Neural cell (in vitro differentiated cells): ENCODE measurements at regions not wholly inside any gene's neighbourhood (a gene's known extent, or its start where the extent isn't known, plus 50 kb on each side); places are given as distances from the start of the nearest gene placed in this dataset.

Experiments
- H2AFZ ChIP-seq: fragments of 200-600, 300-800 bp; sonication (generic), shearing (Covaris generic); 2 replicates; pipeline ENCODE4 v1.6.0; 2014; ENCODE audit warnings: low read depth, mild to moderate bottlenecking, antibody characterized with exemption, low read length, moderate library complexity
- H3F3A ChIP-seq: fragments of 200-600 bp; shearing (Covaris generic); 2 replicates; pipeline ENCODE4 v1.6.1; 2016; ENCODE audit warnings: mild to moderate bottlenecking, moderate library complexity, mixed read lengths, antibody characterized with exemption, low read length; ENCODE audit not compliant: insufficient read depth, poor library complexity, severe bottlenecking
- H3K27ac ChIP-seq: fragments of 200-600, 300-800 bp; sonication (generic), shearing (Covaris generic); 2 replicates; pipeline ENCODE4 v1.5.1; 2014; ENCODE audit warnings: mild to moderate bottlenecking, low read length, moderate library complexity
- H3K27me3 ChIP-seq: fragments of 300-800, 200-600 bp; sonication (generic), shearing (Covaris generic); 2 replicates; pipeline ENCODE4 v1.6.0; 2014; ENCODE audit warnings: mild to moderate bottlenecking, low read depth, low read length, moderate library complexity; ENCODE audit not compliant: insufficient read depth
- H3K36me3 ChIP-seq: fragments of 300-800, 200-600 bp; sonication (generic), shearing (Covaris generic); 2 replicates; pipeline ENCODE4 v1.5.1; 2014; ENCODE audit warnings: mild to moderate bottlenecking, antibody characterized with exemption, low read length, moderate library complexity; ENCODE audit not compliant: insufficient read depth
- H3K4me2 ChIP-seq: fragments of 300-800, 200-600 bp; sonication (generic), shearing (Covaris generic); 2 replicates; pipeline ENCODE4 v1.6.0; 2014; ENCODE audit warnings: mild to moderate bottlenecking, low read length
- H3K4me3 ChIP-seq: fragments of 300-800, 200-600 bp; sonication (generic), shearing (Covaris generic); 2 replicates; pipeline ENCODE4 v1.5.1; 2014; ENCODE audit warnings: mild to moderate bottlenecking, low read length, moderate library complexity
- H3K79me2 ChIP-seq: fragments of 200-600 bp; shearing (Covaris generic); replicated peaks from 2 replicates; pipeline ENCODE4 v1.6.0; 2014; ENCODE audit warnings: mild to moderate bottlenecking, low read length, moderate library complexity; ENCODE audit not compliant: insufficient read depth
- H3K9ac ChIP-seq: fragments of 300-800, 200-600 bp; sonication (generic), shearing (Covaris generic); 2 replicates; pipeline ENCODE4 v1.6.1; 2016; ENCODE audit warnings: mild to moderate bottlenecking, low read length, mixed read lengths
- H3K9me2 ChIP-seq: fragments of 200-600 bp; shearing (Covaris generic); 2 replicates; pipeline ENCODE4 v1.6.1; 2016; ENCODE audit warnings: mild to moderate bottlenecking, low read length, mixed read lengths; ENCODE audit not compliant: insufficient read depth
- H3K9me3 ChIP-seq: fragments of 200-600, 300-800 bp; sonication (generic), shearing (Covaris generic); 2 replicates; pipeline ENCODE4 v1.6.1; 2016; ENCODE audit warnings: mild to moderate bottlenecking, mixed run types, low read length, moderate library complexity, mixed read lengths
- H4K20me1 ChIP-seq: fragments of 200-600 bp; shearing (Covaris generic); 2 replicates; pipeline ENCODE4 v1.6.1; 2016; ENCODE audit warnings: mild to moderate bottlenecking, mixed run types; ENCODE audit not compliant: insufficient read depth
- EP300 ChIP-seq: fragments of 450-650 bp; conservative IDR thresholded peaks from 2 replicates; pipeline ENCODE4 v1.6.1; 2014; ENCODE audit warnings: antibody characterized with exemption, mild to moderate bottlenecking, moderate library complexity; ENCODE audit not compliant: poor library complexity, severe bottlenecking
- EZH2 ChIP-seq: fragments of 200-600, 300-800 bp; shearing (Covaris generic), sonication (generic); IDR thresholded peaks from 2 replicates; pipeline ENCODE4 v1.6.1; 2014; ENCODE audit warnings: antibody characterized with exemption, low read length, borderline replicate concordance, mild to moderate bottlenecking; ENCODE audit not compliant: insufficient read depth, poor library complexity, severe bottlenecking
- MXI1 ChIP-seq: fragments of 450-650 bp; conservative IDR thresholded peaks from 2 replicates; pipeline ENCODE4 v1.6.1; 2014; ENCODE audit warnings: antibody characterized with exemption, mild to moderate bottlenecking; ENCODE audit not compliant: poor library complexity, severe bottlenecking
- POLR2AphosphoS5 ChIP-seq: IDR thresholded peaks from 2 replicates; pipeline ENCODE4 v1.6.1; 2012
- RAD21 ChIP-seq: fragments of 450-650 bp; conservative IDR thresholded peaks from 2 replicates; pipeline ENCODE4 v1.6.1; 2014; ENCODE audit warnings: antibody characterized with exemption, mild to moderate bottlenecking, moderate library complexity
- REST ChIP-seq: IDR thresholded peaks from 2 replicates; pipeline ENCODE4 v1.6.1; 2012; ENCODE audit warnings: borderline replicate concordance
- SMC3 ChIP-seq: fragments of 450-650 bp; conservative IDR thresholded peaks from 2 replicates; pipeline ENCODE4 v1.6.1; 2014; ENCODE audit warnings: antibody characterized with exemption, mild to moderate bottlenecking, moderate library complexity; ENCODE audit not compliant: poor library complexity
- TAF1 ChIP-seq: IDR thresholded peaks from 2 replicates; pipeline ENCODE4 v1.6.1; 2012; ENCODE audit warnings: low read depth
- TF ChIP-seq, protein P1 (sequence below): fragments of 450-650 bp; IDR thresholded peaks from 2 replicates; pipeline ENCODE4 v1.5.1; 2014; ENCODE audit warnings: antibody characterized with exemption, mild to moderate bottlenecking, moderate library complexity; ENCODE audit not compliant: poor library complexity, severe bottlenecking

- Histone ChIP-seq H4K20me1 (no peaks in the 10 kb centered on the region), H3K4me3 (no peak overlapping the region), H3K9me2 (no peaks in the 10 kb centered on the region), H3K27me3 (no peaks in the 10 kb centered on the region), H3K27ac (no peak overlapping the region), H3K4me2 (no peak overlapping the region), H3F3A (no peaks in the 10 kb centered on the region), H3K36me3 (no peaks in the 10 kb centered on the region), H3K9ac (no peak overlapping the region), H2AFZ (no peak overlapping the region), H3K79me2 (no peaks in the 10 kb centered on the region), H3K9me3 (no peaks in the 10 kb centered on the region)
- TF ChIP-seq SMC3 (no peak), REST (no peak), MXI1 (no peak), RAD21 (no peak), TAF1 (no peak), EZH2 (no peak), EP300 (no peak), POLR2AphosphoS5 (no peak)
- TF ChIP-seq, protein P1, sequence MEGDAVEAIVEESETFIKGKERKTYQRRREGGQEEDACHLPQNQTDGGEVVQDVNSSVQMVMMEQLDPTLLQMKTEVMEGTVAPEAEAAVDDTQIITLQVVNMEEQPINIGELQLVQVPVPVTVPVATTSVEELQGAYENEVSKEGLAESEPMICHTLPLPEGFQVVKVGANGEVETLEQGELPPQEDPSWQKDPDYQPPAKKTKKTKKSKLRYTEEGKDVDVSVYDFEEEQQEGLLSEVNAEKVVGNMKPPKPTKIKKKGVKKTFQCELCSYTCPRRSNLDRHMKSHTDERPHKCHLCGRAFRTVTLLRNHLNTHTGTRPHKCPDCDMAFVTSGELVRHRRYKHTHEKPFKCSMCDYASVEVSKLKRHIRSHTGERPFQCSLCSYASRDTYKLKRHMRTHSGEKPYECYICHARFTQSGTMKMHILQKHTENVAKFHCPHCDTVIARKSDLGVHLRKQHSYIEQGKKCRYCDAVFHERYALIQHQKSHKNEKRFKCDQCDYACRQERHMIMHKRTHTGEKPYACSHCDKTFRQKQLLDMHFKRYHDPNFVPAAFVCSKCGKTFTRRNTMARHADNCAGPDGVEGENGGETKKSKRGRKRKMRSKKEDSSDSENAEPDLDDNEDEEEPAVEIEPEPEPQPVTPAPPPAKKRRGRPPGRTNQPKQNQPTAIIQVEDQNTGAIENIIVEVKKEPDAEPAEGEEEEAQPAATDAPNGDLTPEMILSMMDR, result no peak
These were observed 94.0 kb upstream of the KCNK12 start for GRCh38 chr2:47664817-47665216.

- Histone ChIP-seq H3K27ac (no peak overlapping the region), H3F3A (no peaks in the 10 kb centered on the region), H2AFZ (no peak overlapping the region), H3K79me2 (no peaks in the 10 kb centered on the region), H3K9ac (no peak overlapping the region), H3K27me3 (no peaks in the 10 kb centered on the region), H3K9me2 (no peaks in the 10 kb centered on the region), H3K4me3 (no peak overlapping the region), H3K9me3 (no peaks in the 10 kb centered on the region), H4K20me1 (no peaks in the 10 kb centered on the region), H3K4me2 (no peak overlapping the region), H3K36me3 (no peaks in the 10 kb centered on the region)
- TF ChIP-seq, protein P1, result no peak
- no peak for TF ChIP-seq EP300
- no peak for TF ChIP-seq MXI1
- TF ChIP-seq SMC3, result no peak
- no peak for TF ChIP-seq TAF1
- TF ChIP-seq POLR2AphosphoS5, result no peak
- TF ChIP-seq REST, result no peak
- no peak for TF ChIP-seq EZH2
- no peak for TF ChIP-seq RAD21
These were observed 91.8 kb upstream of the KCNK12 start for GRCh38 chr2:47662552-47662951.
